ENCODE measurements at regions not wholly inside any gene's neighbourhood (a gene's known extent, or its start where the extent isn't known, plus 50 kb on each side); places are given as distances from the start of the nearest gene placed in this dataset.

- no peak for TF ChIP-seq TAF1 (conservative IDR thresholded peaks at IDR 0.05)
- no peak for TF ChIP-seq GABPA (IDR thresholded peaks at IDR 0.05 in 1 of 2, conservative IDR thresholded peaks at IDR 0.05 in 1 of 2)
- no peak for TF ChIP-seq CTCF (IDR thresholded peaks at IDR 0.05; ENCODE audit: low read depth, low read length, missing input control)
- TF ChIP-seq ZBTB33 (IDR thresholded peaks at IDR 0.05) = no peak
- TF ChIP-seq HNF4A (conservative IDR thresholded peaks at IDR 0.05) = no peak
- no peak for TF ChIP-seq SP1 (IDR thresholded peaks at IDR 0.05)
- TF ChIP-seq RAD21 (IDR thresholded peaks at IDR 0.05) = no peak
- TF ChIP-seq MAX (IDR thresholded peaks at IDR 0.05) = no peak
- no peak for TF ChIP-seq JUND (IDR thresholded peaks at IDR 0.05)
- no peak for TF ChIP-seq YY1 (IDR thresholded peaks at IDR 0.05)
- no peak for TF ChIP-seq EGR1 (IDR thresholded peaks at IDR 0.05; ENCODE audit: low read depth in 2 of 2)
These were observed 1332.2 kb upstream of the PRMT6 start for GRCh38 chr1:105724286-105724685.

Data from liver (tissue), 3 donors.